ENCODE measurements at regions not wholly inside any gene's neighbourhood (a gene's known extent, or its start where the extent isn't known, plus 50 kb on each side); places are given as distances from the start of the nearest gene placed in this dataset.

GRCh38 chr14:38837343-38838048, 265.5 kb downstream of the SEC23A start:
- H3K36me3 ChIP-seq: no peaks in the 10 kb centered on the region
- H3K27ac ChIP-seq: no peak overlapping the region
- no peaks in the 10 kb centered on the region for H3K27me3 ChIP-seq
- TF ChIP-seq CTCF (IDR thresholded peaks at IDR 0.05): no peak
- peaks cover 12% of the 10 kb centered on the region for H3K4me1 ChIP-seq
- intact Hi-C loops (cut with DNase I): no loop called here
- no peaks in the 10 kb centered on the region for H3K9me3 ChIP-seq
- no peak overlapping the region for H3K4me3 ChIP-seq
- DNase-seq: peak; percentile 50
- no peak overlapping the region for H3K9ac ChIP-seq (ENCODE audit: low read depth in 2 of 2, low read length in 2 of 2)

GRCh38 chr14:38836539-38836938, 266.5 kb downstream of the SEC23A start:
- Histone ChIP-seq H3K27ac (no peak overlapping the region), H3K9ac (ENCODE audit: low read depth in 2 of 2, low read length in 2 of 2) (no peak overlapping the region), H3K27me3 (no peaks in the 10 kb centered on the region), H3K9me3 (no peaks in the 10 kb centered on the region), H3K36me3 (no peaks in the 10 kb centered on the region), H3K4me3 (no peak overlapping the region), H3K4me1 (peaks cover 12% of the 10 kb centered on the region)
- intact Hi-C loops (cut with DNase I): no loop called here
- TF ChIP-seq CTCF (IDR thresholded peaks at IDR 0.05): no peak
- DNase-seq: no peak

GRCh38 chr14:38835874-38836273, 267.2 kb downstream of the SEC23A start:
- H3K27me3 ChIP-seq: no peaks in the 10 kb centered on the region
- no peaks in the 10 kb centered on the region for H3K36me3 ChIP-seq
- no peak for TF ChIP-seq CTCF (IDR thresholded peaks at IDR 0.05)
- H3K4me1 ChIP-seq: peaks cover 12% of the 10 kb centered on the region
- H3K4me3 ChIP-seq: no peak overlapping the region
- no peak overlapping the region for H3K27ac ChIP-seq
- no peak for DNase-seq
- no peaks in the 10 kb centered on the region for H3K9me3 ChIP-seq
- H3K9ac ChIP-seq (ENCODE audit: low read depth in 2 of 2, low read length in 2 of 2): no peak overlapping the region
- intact Hi-C loops (cut with DNase I): no loop called here

GRCh38 chr14:38828183-38828827, 274.7 kb downstream of the SEC23A start:
- no peaks in the 10 kb centered on the region for H3K4me1 ChIP-seq
- no peak for TF ChIP-seq CTCF (IDR thresholded peaks at IDR 0.05)
- no peaks in the 10 kb centered on the region for H3K9me3 ChIP-seq
- DNase-seq: no peak
- H3K27me3 ChIP-seq: no peaks in the 10 kb centered on the region
- no peak overlapping the region for H3K9ac ChIP-seq (ENCODE audit: low read depth in 2 of 2, low read length in 2 of 2)
- intact Hi-C loops (cut with DNase I): no loop called here
- no peak overlapping the region for H3K27ac ChIP-seq
- no peaks in the 10 kb centered on the region for H3K36me3 ChIP-seq
- no peak overlapping the region for H3K4me3 ChIP-seq

GRCh38 chr14:38824706-38825105, 278.3 kb downstream of the SEC23A start:
- Histone ChIP-seq H3K4me3 (no peak overlapping the region), H3K27me3 (no peaks in the 10 kb centered on the region), H3K9ac (ENCODE audit: low read depth in 2 of 2, low read length in 2 of 2) (no peak overlapping the region), H3K27ac (no peak overlapping the region), H3K36me3 (no peaks in the 10 kb centered on the region), H3K4me1 (no peaks in the 10 kb centered on the region), H3K9me3 (no peaks in the 10 kb centered on the region)
- DNase-seq: no peak
- intact Hi-C loops (cut with DNase I): no loop called here
- TF ChIP-seq CTCF (IDR thresholded peaks at IDR 0.05): no peak
